ENCODE measurements at regions not wholly inside any gene's neighbourhood (a gene's known extent, or its start where the extent isn't known, plus 50 kb on each side); places are given as distances from the start of the nearest gene placed in this dataset.

DNA sequence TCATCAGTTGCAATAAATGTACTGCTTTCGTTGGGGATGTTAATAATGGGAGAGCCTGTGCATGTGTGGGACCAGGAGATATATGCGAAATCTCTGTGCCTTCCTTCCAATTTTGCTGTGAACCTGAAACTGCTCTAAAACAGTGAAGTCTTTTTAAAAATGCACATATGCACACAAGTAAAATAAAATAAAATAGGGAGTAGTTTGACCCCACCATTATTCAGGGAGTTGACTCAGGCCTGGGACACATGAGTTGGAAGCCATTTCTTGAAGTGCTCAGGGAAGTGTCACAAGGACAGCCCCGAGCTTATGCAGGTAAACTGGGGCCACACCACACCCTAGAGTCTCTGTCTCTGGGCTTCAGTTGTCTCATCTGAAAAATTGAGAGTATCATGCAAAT lies 183.1 kb upstream of the POU2AF2 start:
- H3K36me3 Mint-ChIP-seq (ENCODE audit: insufficient read depth) = no peaks in the 10 kb centered on the region
- ATAC-seq = no peak
- H3K9me3 Mint-ChIP-seq = no peaks in the 10 kb centered on the region
- no peak overlapping the region for H3K4me3 Mint-ChIP-seq
- no peaks in the 10 kb centered on the region for H3K27me3 Mint-ChIP-seq (ENCODE audit: low read depth)
- no peak for DNase-seq
- no peaks in the 10 kb centered on the region for H3K4me1 Mint-ChIP-seq (ENCODE audit: low read depth)

DNA sequence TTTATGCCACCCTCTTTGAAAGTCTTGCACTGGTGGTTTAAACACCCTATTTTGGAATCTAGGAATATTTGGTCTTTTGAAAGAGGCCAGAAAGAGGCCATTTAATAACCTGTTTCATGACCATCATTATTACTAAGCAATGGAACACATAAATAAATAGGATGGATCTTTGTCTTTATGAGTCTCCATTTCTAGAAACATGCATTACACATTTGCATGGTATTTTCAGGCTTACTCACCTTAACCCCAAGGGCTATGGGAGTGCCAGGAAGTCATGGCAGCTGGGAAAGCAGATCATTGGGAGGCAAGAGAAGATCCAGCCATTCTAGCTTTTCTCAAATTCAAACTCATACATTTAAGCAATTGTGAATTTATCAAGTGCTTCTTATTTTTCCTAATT lies 185.8 kb upstream of the POU2AF2 start:
- H3K9me3 Mint-ChIP-seq = no peaks in the 10 kb centered on the region
- no peaks in the 10 kb centered on the region for H3K4me1 Mint-ChIP-seq (ENCODE audit: low read depth)

GRCh38 chr11:111049131-111049530 lies 196.4 kb upstream of the POU2AF2 start:
- no peaks in the 10 kb centered on the region for H3K4me1 Mint-ChIP-seq (ENCODE audit: low read depth)
- no peaks in the 10 kb centered on the region for H3K9me3 Mint-ChIP-seq
- H3K36me3 Mint-ChIP-seq (ENCODE audit: insufficient read depth) = no peaks in the 10 kb centered on the region
- H3K27me3 Mint-ChIP-seq (ENCODE audit: low read depth) = no peaks in the 10 kb centered on the region
- DNase-seq (no peak), ATAC-seq (no peak)
- H3K4me3 Mint-ChIP-seq = no peak overlapping the region

More for the DNA sequence above, 185.8 kb upstream of the POU2AF2 start:
- Mint-ChIP-seq H3K4me3 (no peak overlapping the region), H3K36me3 (ENCODE audit: insufficient read depth) (no peaks in the 10 kb centered on the region), H3K27me3 (ENCODE audit: low read depth) (no peaks in the 10 kb centered on the region)
- DNase-seq (no peak), ATAC-seq (no peak)

DNA sequence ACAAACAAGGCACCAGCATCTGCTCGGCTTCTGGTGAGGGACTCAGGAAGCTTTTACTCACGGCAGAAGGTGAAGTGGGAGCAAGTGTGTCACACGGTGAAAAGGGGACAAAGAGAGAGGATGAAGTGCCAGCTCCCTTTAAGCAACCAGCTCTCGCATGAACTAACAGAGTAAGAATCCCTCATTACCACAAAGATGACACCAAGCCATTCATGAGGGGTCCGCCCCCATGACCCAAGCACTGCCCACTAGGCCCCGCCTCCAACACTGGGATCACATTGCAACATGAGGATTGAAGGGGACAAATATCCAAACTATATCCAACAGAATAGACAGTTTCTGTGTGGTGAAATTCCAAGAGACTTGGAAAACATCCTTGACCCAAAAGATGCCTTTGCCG lies 198.2 kb upstream of the POU2AF2 start:
- no peak for ATAC-seq
- DNase-seq = no peak
- Mint-ChIP-seq H3K36me3 (ENCODE audit: insufficient read depth) (no peaks in the 10 kb centered on the region), H3K4me1 (ENCODE audit: low read depth) (no peaks in the 10 kb centered on the region), H3K4me3 (no peak overlapping the region), H3K27me3 (ENCODE audit: low read depth) (no peaks in the 10 kb centered on the region), H3K9me3 (no peaks in the 10 kb centered on the region)

- Mint-ChIP-seq H3K4me3 (no peak overlapping the region), H3K36me3 (ENCODE audit: insufficient read depth) (no peaks in the 10 kb centered on the region), H3K27me3 (ENCODE audit: low read depth) (no peaks in the 10 kb centered on the region), H3K9me3 (no peaks in the 10 kb centered on the region), H3K4me1 (ENCODE audit: low read depth) (no peaks in the 10 kb centered on the region)
- DNase-seq (no peak), ATAC-seq (no peak)
These were observed 199.2 kb upstream of the POU2AF2 start for GRCh38 chr11:111046291-111046690.

- Mint-ChIP-seq H3K4me3 (no peak overlapping the region), H3K4me1 (ENCODE audit: low read depth) (no peaks in the 10 kb centered on the region), H3K27me3 (ENCODE audit: low read depth) (no peaks in the 10 kb centered on the region), H3K36me3 (ENCODE audit: insufficient read depth) (no peaks in the 10 kb centered on the region), H3K9me3 (no peaks in the 10 kb centered on the region)
- ATAC-seq (no peak), DNase-seq (no peak)
These were observed 199.7 kb upstream of the POU2AF2 start for GRCh38 chr11:111045874-111046273.

- ATAC-seq = no peak
- no peak for DNase-seq
These were observed 200.1 kb upstream of the POU2AF2 start for GRCh38 chr11:111045407-111045803.

GRCh38 chr11:111044751-111045406 lies 200.6 kb upstream of the POU2AF2 start:
- Mint-ChIP-seq H3K4me3 (no peak overlapping the region), H3K9me3 (no peaks in the 10 kb centered on the region)

More at GRCh38 chr11:111045407-111045803, 200.1 kb upstream of the POU2AF2 start:
- Mint-ChIP-seq H3K36me3 (ENCODE audit: insufficient read depth) (no peaks in the 10 kb centered on the region), H3K4me3 (no peak overlapping the region), H3K4me1 (ENCODE audit: low read depth) (no peaks in the 10 kb centered on the region), H3K27me3 (ENCODE audit: low read depth) (no peaks in the 10 kb centered on the region), H3K9me3 (no peaks in the 10 kb centered on the region)

GRCh38 chr11:111039982-111040381 lies 205.5 kb upstream of the POU2AF2 start:
- no peak overlapping the region for H3K4me3 Mint-ChIP-seq
- no peak for ATAC-seq
- no peaks in the 10 kb centered on the region for H3K36me3 Mint-ChIP-seq (ENCODE audit: insufficient read depth)
- no peaks in the 10 kb centered on the region for H3K4me1 Mint-ChIP-seq (ENCODE audit: low read depth)
- no peak for DNase-seq
- H3K27me3 Mint-ChIP-seq (ENCODE audit: low read depth) = no peaks in the 10 kb centered on the region
- H3K9me3 Mint-ChIP-seq = no peaks in the 10 kb centered on the region

More at GRCh38 chr11:111044751-111045406, 200.6 kb upstream of the POU2AF2 start:
- Mint-ChIP-seq H3K36me3 (ENCODE audit: insufficient read depth) (no peaks in the 10 kb centered on the region), H3K4me1 (ENCODE audit: low read depth) (no peaks in the 10 kb centered on the region), H3K27me3 (ENCODE audit: low read depth) (no peaks in the 10 kb centered on the region)
- DNase-seq = no peak
- ATAC-seq = no peak

GRCh38 chr11:111035746-111036145 lies 209.8 kb upstream of the POU2AF2 start:
- no peak for DNase-seq
- no peaks in the 10 kb centered on the region for H3K4me1 Mint-ChIP-seq (ENCODE audit: low read depth)
- H3K36me3 Mint-ChIP-seq (ENCODE audit: insufficient read depth) = no peaks in the 10 kb centered on the region
- no peaks in the 10 kb centered on the region for H3K27me3 Mint-ChIP-seq (ENCODE audit: low read depth)
- no peaks in the 10 kb centered on the region for H3K9me3 Mint-ChIP-seq
- H3K4me3 Mint-ChIP-seq = no peak overlapping the region
- ATAC-seq = no peak

GRCh38 chr11:111026241-111026640 lies 219.3 kb upstream of the POU2AF2 start:
- Mint-ChIP-seq H3K27me3 (ENCODE audit: low read depth) (peaks cover 14% of the 10 kb centered on the region), H3K4me1 (ENCODE audit: low read depth) (no peaks in the 10 kb centered on the region), H3K36me3 (ENCODE audit: insufficient read depth) (no peaks in the 10 kb centered on the region), H3K9me3 (peaks cover 8% of the 10 kb centered on the region), H3K4me3 (no peak overlapping the region)
- no peak for ATAC-seq
- DNase-seq = no peak

- no peak for ATAC-seq
- Mint-ChIP-seq H3K4me3 (no peak overlapping the region), H3K9me3 (no peaks in the 10 kb centered on the region), H3K27me3 (ENCODE audit: low read depth) (peaks cover 9% of the 10 kb centered on the region), H3K4me1 (ENCODE audit: low read depth) (no peaks in the 10 kb centered on the region), H3K36me3 (ENCODE audit: insufficient read depth) (no peaks in the 10 kb centered on the region)
- DNase-seq = no peak
These were observed 224.4 kb upstream of the POU2AF2 start for GRCh38 chr11:111021131-111021530.

- no peaks in the 10 kb centered on the region for H3K36me3 Mint-ChIP-seq (ENCODE audit: insufficient read depth)
- ATAC-seq (no peak), DNase-seq (no peak)
- H3K9me3 Mint-ChIP-seq = no peaks in the 10 kb centered on the region
- H3K4me3 Mint-ChIP-seq = no peak overlapping the region
- H3K27me3 Mint-ChIP-seq (ENCODE audit: low read depth) = peaks cover 9% of the 10 kb centered on the region
- H3K4me1 Mint-ChIP-seq (ENCODE audit: low read depth) = no peaks in the 10 kb centered on the region
These were observed 225.5 kb upstream of the POU2AF2 start for GRCh38 chr11:111019871-111020670.

GRCh38 chr11:111019451-111019850 lies 226.1 kb upstream of the POU2AF2 start:
- no peak overlapping the region for H3K4me3 Mint-ChIP-seq
- DNase-seq (no peak), ATAC-seq (no peak)
- H3K36me3 Mint-ChIP-seq (ENCODE audit: insufficient read depth) = no peaks in the 10 kb centered on the region
- no peaks in the 10 kb centered on the region for H3K9me3 Mint-ChIP-seq
- peaks cover 6% of the 10 kb centered on the region for H3K27me3 Mint-ChIP-seq (ENCODE audit: low read depth)
- H3K4me1 Mint-ChIP-seq (ENCODE audit: low read depth) = no peaks in the 10 kb centered on the region

DNA sequence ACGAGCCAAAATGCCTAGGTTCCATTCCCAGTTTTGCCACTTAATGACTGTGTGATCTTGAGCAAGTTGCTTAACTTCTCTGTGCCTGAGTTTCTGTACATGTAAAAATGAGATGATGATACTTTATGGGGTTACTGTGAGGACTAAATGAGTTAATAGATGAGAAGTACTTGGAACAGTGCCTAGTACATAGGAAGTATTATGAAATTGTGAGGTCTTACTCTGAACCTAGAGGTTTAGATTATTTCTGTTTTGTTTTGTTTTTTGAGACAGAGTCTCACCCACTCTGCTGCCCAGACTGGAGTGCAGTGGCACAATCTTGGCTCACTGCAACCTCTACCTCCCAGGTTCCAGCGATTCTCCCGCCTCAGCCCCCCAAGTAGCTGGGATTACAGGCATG lies 227.0 kb upstream of the POU2AF2 start:
- H3K36me3 Mint-ChIP-seq (ENCODE audit: insufficient read depth) = no peaks in the 10 kb centered on the region
- ATAC-seq (no peak), DNase-seq (no peak)
- H3K9me3 Mint-ChIP-seq = no peaks in the 10 kb centered on the region
- H3K4me3 Mint-ChIP-seq = no peak overlapping the region
- H3K27me3 Mint-ChIP-seq (ENCODE audit: low read depth) = peaks cover 6% of the 10 kb centered on the region
- no peaks in the 10 kb centered on the region for H3K4me1 Mint-ChIP-seq (ENCODE audit: low read depth)

All from activated T-cell treated with anti-CD3 and anti-CD28 coated beads, Interleukin-2, amount 50 U/mL, for 4 hours (primary cell).